K562 (cell line): ENCODE measurements at regions not wholly inside any gene's neighbourhood (a gene's known extent, or its start where the extent isn't known, plus 50 kb on each side); places are given as distances from the start of the nearest gene placed in this dataset.

Experiments
- ATAC-seq: fragments of 200-7000 bp; cut with Tn5 transposase; 3 replicates; pipeline ENCODE4 v1.9.1; 2020; ENCODE audit warnings: moderate library complexity
- BruUV-seq: library from RNA; stranded (reverse); fragments of 400-500 nt; replicated peaks from 2 replicates; lab custom pipeline; 2021; lab: Mats Ljungman, UMichigan
- CTCF ChIA-PET: fragments of 300-600 bp; formaldehyde crosslinking; extraction: SDS; loops from one replicate; lab custom pipeline; 2021; ENCODE audit warnings: low intra/inter-chr PET ratio; lab: Yijun Ruan, JAX
- POLR2A ChIA-PET: fragments of 300-600, 350-650 bp; sonication (Branson Sonifier 250); formaldehyde crosslinking; extraction: SDS; loops from one replicate; lab custom pipeline; 2021; ENCODE audit warnings: antibody characterized with exemption, inconsistent platforms; lab: Yijun Ruan, JAX
- DNase-seq, 4 experiments: peaks; one replicate each; pipeline versions ENCODE4 v3.0.0 to v3.0.0-alpha.2; 2011 to 2018; ENCODE audit warnings: low spot score in 3 of 4, mixed read lengths in 3 of 4; ENCODE audit errors: extremely low read depth in 1 of 4
- FAIRE-seq: peaks from 2 replicates; lab custom pipeline; 2011; peaks lifted over from hg19 to GRCh38; lab: Jason Lieb, UNC
- H2AFZ ChIP-seq: 2 replicates; pipeline ENCODE4 v1.6.0; 2011; ENCODE audit warnings: low read depth, low read length, control low read depth, inconsistent platforms
- H3K27ac ChIP-seq: fragments of 200-600 bp; 3 replicates; pipeline ENCODE4 v1.8.0; 2011; ENCODE audit warnings: low read depth, mild to moderate bottlenecking, control low read depth, inconsistent platforms, low read length, moderate library complexity, mixed read lengths; ENCODE audit errors: extremely low read depth
- H3K27me3 ChIP-seq, 2 experiments: fragments of 300-600 bp in 1 of 2; 2 replicates in 1 of 2; 3 replicates in 1 of 2; pipeline versions ENCODE4 v1.6.0 to v1.8.0; 2011; ENCODE audit warnings: inconsistent platforms in 2 of 2, low read length in 2 of 2, mild to moderate bottlenecking in 1 of 2, mixed read lengths in 1 of 2, moderate library complexity in 1 of 2; ENCODE audit not compliant: control insufficient read depth in 2 of 2, insufficient read depth in 2 of 2
- H3K36me3 ChIP-seq: fragments of 300-600 bp; 3 replicates; pipeline ENCODE4 v1.8.0; 2011; ENCODE audit warnings: mild to moderate bottlenecking, low read length, inconsistent platforms; ENCODE audit not compliant: control insufficient read depth, insufficient read depth
- H3K4me1 ChIP-seq, 2 experiments: fragments of 200-600 bp in 1 of 2; replicated peaks in 1 of 2; 2 replicates in 1 of 2; 3 replicates in 1 of 2; pipeline versions ENCODE4 v1.5.1 to v1.8.0; 2011; ENCODE audit warnings: inconsistent platforms in 2 of 2, low read length in 2 of 2, mild to moderate bottlenecking in 1 of 2, mixed read lengths in 1 of 2, moderate library complexity in 1 of 2; ENCODE audit not compliant: control insufficient read depth in 2 of 2, insufficient read depth in 2 of 2
- H3K4me2 ChIP-seq: 2 replicates; pipeline ENCODE4 v1.6.1; 2011; ENCODE audit warnings: low read length, control low read depth, inconsistent platforms, mixed read lengths; ENCODE audit not compliant: insufficient read depth
- H3K4me3 ChIP-seq: fragments of 200-600 bp; sonication (generic), shearing (Covaris generic); 2 replicates; pipeline ENCODE4 v1.5.1; 2016; ENCODE audit warnings: control low read depth, inconsistent platforms
- H3K79me2 ChIP-seq: fragments of 200-600 bp; 3 replicates; pipeline ENCODE4 v1.8.0; 2011; ENCODE audit warnings: low read length, inconsistent platforms; ENCODE audit not compliant: control insufficient read depth, insufficient read depth
- H3K9ac ChIP-seq, 2 experiments: 2 replicates each; pipeline versions ENCODE4 v1.6.0 to v1.6.1; 2011; ENCODE audit warnings: low read depth in 2 of 2, low read length in 2 of 2, control low read depth in 1 of 2, inconsistent platforms in 1 of 2, mild to moderate bottlenecking in 1 of 2, mixed read lengths in 1 of 2; ENCODE audit not compliant: insufficient read depth in 1 of 2
- H3K9me1 ChIP-seq: one replicate; pipeline ENCODE4 v1.6.0; 2011; ENCODE audit warnings: inconsistent platforms, mild to moderate bottlenecking, low read length, moderate library complexity; ENCODE audit not compliant: control insufficient read depth, insufficient read depth
- H3K9me3 ChIP-seq: replicated peaks from 2 replicates; pipeline ENCODE4 v1.5.1; 2011; ENCODE audit warnings: low read depth, low read length, inconsistent platforms; ENCODE audit not compliant: control insufficient read depth, insufficient read depth
- H4K20me1 ChIP-seq: replicated peaks from 2 replicates; pipeline ENCODE4 v1.6.1; 2011; ENCODE audit warnings: low read length, inconsistent platforms, mixed read lengths; ENCODE audit not compliant: control insufficient read depth, insufficient read depth
- BDP1 ChIP-seq: IDR thresholded peaks from 3 replicates; pipeline ENCODE4 v1.6.1; 2011; ENCODE audit not compliant: insufficient read length, insufficient read depth
- FOSL1 ChIP-seq: fragments of 200-800 bp; sonication (Bioruptor generic); conservative IDR thresholded peaks from 2 replicates; pipeline ENCODE4 v1.6.1; 2016; ENCODE audit warnings: missing genetic modification characterization, missing compliant biosample characterization
- FUS ChIP-seq: fragments of 200-400 bp; formaldehyde crosslinking; optimal IDR thresholded peaks from 2 replicates; pipeline ENCODE3; 2017; ENCODE audit warnings: low read depth, low read length
- MLLT1 ChIP-seq, 2 experiments: fragments of 450-650 bp; IDR thresholded peaks; 2 replicates each; pipeline ENCODE4 v1.6.1; 2016
- PHF8 ChIP-seq: fragments of 200-600 bp; sonication (generic); IDR thresholded peaks from 2 replicates; pipeline ENCODE4 v1.6.1; 2012; ENCODE audit warnings: mixed run types, mild to moderate bottlenecking, inconsistent platforms, low read length, moderate library complexity, borderline replicate concordance
- RAD21 ChIP-seq, 2 experiments: fragments of 250-450 bp in 1 of 2; fragments of 450-650 bp in 1 of 2; sonication (Bioruptor Pico) in 1 of 2; formaldehyde crosslinking in 1 of 2; IDR thresholded peaks in 1 of 2; conservative IDR thresholded peaks in 1 of 2; 2 replicates each; pipeline versions ENCODE4 v1.4.0 to v1.8.0; 2020 to 2022; ENCODE audit warnings: mild to moderate bottlenecking in 2 of 2, moderate library complexity in 1 of 2
- RFX1 ChIP-seq: fragments of 450-650 bp; IDR thresholded peaks from 2 replicates; pipeline ENCODE4 v1.6.1; 2016; ENCODE audit warnings: mild to moderate bottlenecking, moderate library complexity
- RNF219 ChIP-seq: fragments of 250-450 bp; sonication (Bioruptor Pico); IDR thresholded peaks from 2 replicates; pipeline ENCODE4 v1.5.0; 2022; ENCODE audit warnings: mild to moderate bottlenecking
- TFAM ChIP-seq: fragments of 250-450 bp; sonication (Bioruptor Pico); conservative IDR thresholded peaks from 2 replicates; pipeline ENCODE4 v1.5.0; 2021; ENCODE audit warnings: mild to moderate bottlenecking, moderate library complexity
- ZNF239 ChIP-seq: fragments of 250-450 bp; sonication (Bioruptor Pico); IDR thresholded peaks from 2 replicates; pipeline ENCODE4 v1.4.0; 2020; ENCODE audit warnings: mild to moderate bottlenecking
- ZNF57 ChIP-seq: fragments of 450-650 bp; formaldehyde crosslinking; IDR thresholded peaks from 2 replicates; pipeline ENCODE4 v1.4.0; 2020; ENCODE audit warnings: mild to moderate bottlenecking, moderate library complexity
- ZNF785 ChIP-seq: fragments of 250-450 bp; sonication (Bioruptor Pico); IDR thresholded peaks from 2 replicates; pipeline ENCODE4 v1.4.0; 2020; ENCODE audit warnings: mild to moderate bottlenecking
- WGBS: fragments of 100-300 bp; shearing (Covaris generic); methylation state at CpG from one replicate; pipeline ENCODE4 v1.1.6; 2016; ENCODE audit warnings: low coverage, mixed read lengths; ENCODE audit not compliant: insufficient coverage; ENCODE audit errors: missing lambda C conversion rate; 5-methylcytosine and 5-hydroxymethylcytosine counted together
- in situ Hi-C: fragments of 300-500 bp; cut with MboI; formaldehyde crosslinking; loops from 4 replicates; pipeline ENCODE4 v1.15.0; 2018; ENCODE audit warnings: inconsistent platforms, mixed read lengths
- intact Hi-C: fragments of 100-400 bp; cut with micrococcal nuclease; formaldehyde crosslinking; loops from 2 replicates; pipeline ENCODE4 v1.14.2; 2022

- H3K4me3 ChIP-seq: no peak overlapping the region
- no peak for ATAC-seq
- in situ Hi-C loops: no loop called here
- H3K27ac ChIP-seq: no peak overlapping the region
- H3K4me2 ChIP-seq: no peak overlapping the region
- DNase-seq: no peak
- FAIRE-seq: no peak
- 0% methylated on average over 8 of the region's 8 CpGs for WGBS
- ChIA-PET POLR2A (no interaction called here), CTCF (no interaction called here)
- intact Hi-C loops: no loop called here
- H3K36me3 ChIP-seq: no peaks in the 10 kb centered on the region
- no peaks in the 10 kb centered on the region for H3K79me2 ChIP-seq
- H3K9me3 ChIP-seq: no peaks in the 10 kb centered on the region
- 0 out of 2 replicates have a peak, but pooled peaks cover 2% of the 10 kb centered on the region for H4K20me1 ChIP-seq
- no peak overlapping the region for H3K9ac ChIP-seq
- H2AFZ ChIP-seq: no peak overlapping the region
- no peaks in the 10 kb centered on the region for H3K9me1 ChIP-seq
- no TSS peak for BruUV-seq
- TF ChIP-seq ZNF239: no peak
- no peak for TF ChIP-seq FUS
- TF ChIP-seq MLLT1 (IDR thresholded peaks at IDR 0.05): no peak
- peaks cover 36 to 72% of the 10 kb centered on the region in 2 experiments for H3K27me3 ChIP-seq
- no peaks in the 10 kb centered on the region; a peak in 1 of 5 replicates for H3K4me1 ChIP-seq
These were observed 222.6 kb upstream of the C1orf174 start for GRCh38 chr1:4122513-4123160.

GRCh38 chr1:4124631-4125145 is 224.6 kb upstream of the C1orf174 start:
- in situ Hi-C loops (no loop called here), intact Hi-C loops (no loop called here)
- 1% methylated on average over 6 of the region's 6 CpGs for WGBS
- H3K9me3 ChIP-seq: no peaks in the 10 kb centered on the region
- no peak for DNase-seq
- H3K36me3 ChIP-seq: no peaks in the 10 kb centered on the region
- no peak overlapping the region for H2AFZ ChIP-seq
- FAIRE-seq: no peak
- H3K4me3 ChIP-seq: no peak overlapping the region
- peaks cover 0 to 3% of the 10 kb centered on the region in 2 experiments; a peak in 2 of 5 replicates for H3K4me1 ChIP-seq
- ChIA-PET POLR2A (interaction anchor here (0.6 kb wide), 1 partner anchor 31 kb away, joined by 3 read pairs; no protein-coding TSS in a partner anchor), CTCF (no interaction called here)
- no peak for ATAC-seq
- no peak overlapping the region for H3K9ac ChIP-seq
- no peaks in the 10 kb centered on the region for H3K79me2 ChIP-seq
- H3K9me1 ChIP-seq: no peaks in the 10 kb centered on the region
- no peak overlapping the region for H3K4me2 ChIP-seq
- BruUV-seq: no TSS peak
- H3K27ac ChIP-seq: no peak overlapping the region
- peaks cover 35 to 72% of the 10 kb centered on the region in 2 experiments for H3K27me3 ChIP-seq
- 0 out of 2 replicates have a peak, but pooled peaks cover 2% of the 10 kb centered on the region for H4K20me1 ChIP-seq
- TF ChIP-seq ZNF785 (CRISPR knock-in tag) (no peak), RNF219 (CRISPR knock-in tag) (no peak), RFX1 (no peak), PHF8 (no peak), RAD21 (CRISPR knock-in tag; conservative IDR thresholded peaks at IDR 0.05 in 1 of 2, IDR thresholded peaks at IDR 0.05 in 1 of 2) (no peak), TFAM (no peak), ZNF57 (CRISPR knock-in tag) (no peak), BDP1 (no peak), FOSL1 (tag) (no peak)
